ENCODE measurements at regions not wholly inside any gene's neighbourhood (a gene's known extent, or its start where the extent isn't known, plus 50 kb on each side); places are given as distances from the start of the nearest gene placed in this dataset.

GRCh38 chr20:16179371-16179770 lies 393.9 kb downstream of the KIF16B start:
- no peak for DNase-seq (ENCODE audit: low spot score)
- in situ Hi-C loops (cut with HindIII; ENCODE audit: low sequenced_read_pairs) = no loop called here

GRCh38 chr20:16178546-16179135 lies 394.6 kb downstream of the KIF16B start:
- DNase-seq (ENCODE audit: low spot score) = no peak
- in situ Hi-C loops (cut with HindIII; ENCODE audit: low sequenced_read_pairs) = no loop called here

- in situ Hi-C loops (cut with HindIII; ENCODE audit: low sequenced_read_pairs) = no loop called here
- DNase-seq (ENCODE audit: low spot score) = no peak
Observed at GRCh38 chr20:16175322-16175961, 397.8 kb downstream of the KIF16B start.

GRCh38 chr20:16174311-16174710 lies 398.9 kb downstream of the KIF16B start:
- DNase-seq (ENCODE audit: low spot score) = no peak
- in situ Hi-C loops (cut with HindIII; ENCODE audit: low sequenced_read_pairs) = no loop called here

GRCh38 chr20:16173044-16173443 lies 400.2 kb downstream of the KIF16B start:
- DNase-seq (ENCODE audit: low spot score) = no peak
- in situ Hi-C loops (cut with HindIII; ENCODE audit: low sequenced_read_pairs) = no loop called here

GRCh38 chr20:16171180-16171579 lies 402.1 kb downstream of the KIF16B start:
- no peak for DNase-seq (ENCODE audit: low spot score)
- in situ Hi-C loops (cut with HindIII; ENCODE audit: low sequenced_read_pairs) = no loop called here

- DNase-seq (ENCODE audit: low spot score) = no peak
- in situ Hi-C loops (cut with HindIII; ENCODE audit: low sequenced_read_pairs) = no loop called here
Observed at GRCh38 chr20:16170406-16170971, 402.8 kb downstream of the KIF16B start.

- in situ Hi-C loops (cut with HindIII; ENCODE audit: low sequenced_read_pairs) = no loop called here
- DNase-seq (ENCODE audit: low spot score) = peak; percentile 16
Observed at GRCh38 chr20:16167423-16168130, 405.7 kb downstream of the KIF16B start.

GRCh38 chr20:16166737-16167136 lies 406.5 kb downstream of the KIF16B start:
- in situ Hi-C loops (cut with HindIII; ENCODE audit: low sequenced_read_pairs) = no loop called here
- no peak for DNase-seq (ENCODE audit: low spot score)

GRCh38 chr20:16158976-16159286 lies 414.3 kb downstream of the KIF16B start:
- in situ Hi-C loops (cut with HindIII; ENCODE audit: low sequenced_read_pairs) = no loop called here
- DNase-seq (ENCODE audit: low spot score) = no peak

- in situ Hi-C loops (cut with HindIII; ENCODE audit: low sequenced_read_pairs) = no loop called here
Observed at GRCh38 chr20:16158090-16158975, 414.9 kb downstream of the KIF16B start.

GRCh38 chr20:16147916-16148315 lies 425.3 kb downstream of the KIF16B start:
- DNase-seq (ENCODE audit: low spot score) = peak; percentile 87
- in situ Hi-C loops (cut with HindIII; ENCODE audit: low sequenced_read_pairs) = no loop called here

More at GRCh38 chr20:16158090-16158975, 414.9 kb downstream of the KIF16B start:
- no peak for DNase-seq (ENCODE audit: low spot score)

- in situ Hi-C loops (cut with HindIII; ENCODE audit: low sequenced_read_pairs) = no loop called here
- peak; percentile 91 for DNase-seq (ENCODE audit: low spot score)
Observed at GRCh38 chr20:16147216-16147615, 426.0 kb downstream of the KIF16B start.

GRCh38 chr20:16145919-16146318 lies 427.3 kb downstream of the KIF16B start:
- DNase-seq (ENCODE audit: low spot score) = peak; percentile 9
- in situ Hi-C loops (cut with HindIII; ENCODE audit: low sequenced_read_pairs) = no loop called here

- DNase-seq (ENCODE audit: low spot score) = no peak
- in situ Hi-C loops (cut with HindIII; ENCODE audit: low sequenced_read_pairs) = no loop called here
Observed at GRCh38 chr20:16143596-16143995, 429.7 kb downstream of the KIF16B start.

GRCh38 chr20:16135630-16136029 lies 437.6 kb downstream of the KIF16B start:
- no peak for DNase-seq (ENCODE audit: low spot score)
- in situ Hi-C loops (cut with HindIII; ENCODE audit: low sequenced_read_pairs) = no loop called here

GRCh38 chr20:16132036-16132798 lies 441.0 kb downstream of the KIF16B start:
- DNase-seq (ENCODE audit: low spot score) = no peak
- in situ Hi-C loops (cut with HindIII; ENCODE audit: low sequenced_read_pairs) = no loop called here

GRCh38 chr20:16129411-16129810 lies 443.8 kb downstream of the KIF16B start:
- no peak for DNase-seq (ENCODE audit: low spot score)
- in situ Hi-C loops (cut with HindIII; ENCODE audit: low sequenced_read_pairs) = no loop called here
